Stimulated activated naive CD8-positive, alpha-beta T cell treated with anti-CD3 and anti-CD28 coated beads, Interleukin-15, Interleukin-2, amounts not matched to agents 100 ng/mL and 50 ng/mL, for 24 hours (primary cell): ENCODE measurements at regions not wholly inside any gene's neighbourhood (a gene's known extent, or its start where the extent isn't known, plus 50 kb on each side); places are given as distances from the start of the nearest gene placed in this dataset.

Experiments used
- H3K27ac Mint-ChIP-seq: one replicate; pipeline ENCODE4 v1.8.0; 2021; ENCODE audit warnings: mild to moderate bottlenecking, mixed read lengths
- H3K27me3 Mint-ChIP-seq: one replicate; pipeline ENCODE4 v1.8.0; 2021; ENCODE audit warnings: mixed read lengths
- H3K36me3 Mint-ChIP-seq: one replicate; pipeline ENCODE4 v1.8.0; 2021; ENCODE audit warnings: low read depth, mixed read lengths
- H3K4me1 Mint-ChIP-seq: one replicate; pipeline ENCODE4 v1.8.0; 2021; ENCODE audit warnings: low read depth, mixed read lengths
- H3K4me3 Mint-ChIP-seq: one replicate; pipeline ENCODE4 v1.8.0; 2021; ENCODE audit warnings: mild to moderate bottlenecking, mixed read lengths
- H3K9me3 Mint-ChIP-seq: one replicate; pipeline ENCODE4 v1.8.0; 2021; ENCODE audit warnings: mixed read lengths

- H3K27ac Mint-ChIP-seq = no peak overlapping the region
- H3K9me3 Mint-ChIP-seq = no peaks in the 10 kb centered on the region
- H3K4me1 Mint-ChIP-seq = no peaks in the 10 kb centered on the region
- H3K27me3 Mint-ChIP-seq = no peaks in the 10 kb centered on the region
- no peak overlapping the region for H3K4me3 Mint-ChIP-seq
- H3K36me3 Mint-ChIP-seq = no peaks in the 10 kb centered on the region
Measured at GRCh38 chr1:212207822-212208520, 77.2 kb upstream of the PPP2R5A start.

GRCh38 chr1:212208978-212209644 is 76.1 kb upstream of the PPP2R5A start:
- Mint-ChIP-seq H3K27ac (no peak overlapping the region), H3K4me3 (no peak overlapping the region)

GRCh38 chr1:212211371-212211770 is 73.8 kb upstream of the PPP2R5A start:
- Mint-ChIP-seq H3K9me3 (no peaks in the 10 kb centered on the region), H3K4me3 (no peak overlapping the region), H3K27ac (no peak overlapping the region), H3K27me3 (no peaks in the 10 kb centered on the region), H3K36me3 (no peaks in the 10 kb centered on the region), H3K4me1 (no peaks in the 10 kb centered on the region)

More at GRCh38 chr1:212208978-212209644, 76.1 kb upstream of the PPP2R5A start:
- H3K9me3 Mint-ChIP-seq = no peaks in the 10 kb centered on the region
- no peaks in the 10 kb centered on the region for H3K4me1 Mint-ChIP-seq
- H3K36me3 Mint-ChIP-seq = no peaks in the 10 kb centered on the region
- no peaks in the 10 kb centered on the region for H3K27me3 Mint-ChIP-seq

GRCh38 chr1:212212343-212212742 is 72.9 kb upstream of the PPP2R5A start:
- Mint-ChIP-seq H3K27ac (no peak overlapping the region), H3K4me1 (no peaks in the 10 kb centered on the region)

GRCh38 chr1:212212906-212213305 is 72.3 kb upstream of the PPP2R5A start:
- H3K27me3 Mint-ChIP-seq = no peaks in the 10 kb centered on the region
- no peaks in the 10 kb centered on the region for H3K9me3 Mint-ChIP-seq
- H3K36me3 Mint-ChIP-seq = no peaks in the 10 kb centered on the region
- no peak overlapping the region for H3K27ac Mint-ChIP-seq
- H3K4me1 Mint-ChIP-seq = no peaks in the 10 kb centered on the region
- H3K4me3 Mint-ChIP-seq = no peak overlapping the region

More at GRCh38 chr1:212212343-212212742, 72.9 kb upstream of the PPP2R5A start:
- Mint-ChIP-seq H3K36me3 (no peaks in the 10 kb centered on the region), H3K4me3 (no peak overlapping the region), H3K27me3 (no peaks in the 10 kb centered on the region), H3K9me3 (no peaks in the 10 kb centered on the region)

GRCh38 chr1:212213784-212214183 is 71.4 kb upstream of the PPP2R5A start:
- no peaks in the 10 kb centered on the region for H3K9me3 Mint-ChIP-seq
- peaks cover 5% of the 10 kb centered on the region for H3K4me1 Mint-ChIP-seq
- H3K27me3 Mint-ChIP-seq = no peaks in the 10 kb centered on the region

GRCh38 chr1:212214325-212214724 is 70.9 kb upstream of the PPP2R5A start:
- Mint-ChIP-seq H3K9me3 (no peaks in the 10 kb centered on the region), H3K4me1 (peaks cover 11% of the 10 kb centered on the region), H3K27me3 (no peaks in the 10 kb centered on the region), H3K36me3 (no peaks in the 10 kb centered on the region), H3K27ac (no peak overlapping the region), H3K4me3 (no peak overlapping the region)

More at GRCh38 chr1:212213784-212214183, 71.4 kb upstream of the PPP2R5A start:
- Mint-ChIP-seq H3K36me3 (no peaks in the 10 kb centered on the region), H3K27ac (no peak overlapping the region), H3K4me3 (no peak overlapping the region)

- Mint-ChIP-seq H3K4me3 (no peak overlapping the region), H3K27ac (no peak overlapping the region)
Measured at GRCh38 chr1:212215910-212216309, 69.3 kb upstream of the PPP2R5A start.

GRCh38 chr1:212217633-212218032 is 67.6 kb upstream of the PPP2R5A start:
- no peaks in the 10 kb centered on the region for H3K9me3 Mint-ChIP-seq
- H3K4me1 Mint-ChIP-seq = peaks cover 17% of the 10 kb centered on the region
- H3K27me3 Mint-ChIP-seq = no peaks in the 10 kb centered on the region
- no peak overlapping the region for H3K4me3 Mint-ChIP-seq
- no peak overlapping the region for H3K27ac Mint-ChIP-seq
- no peaks in the 10 kb centered on the region for H3K36me3 Mint-ChIP-seq

More at GRCh38 chr1:212215910-212216309, 69.3 kb upstream of the PPP2R5A start:
- Mint-ChIP-seq H3K9me3 (no peaks in the 10 kb centered on the region), H3K36me3 (no peaks in the 10 kb centered on the region), H3K27me3 (no peaks in the 10 kb centered on the region), H3K4me1 (peaks cover 17% of the 10 kb centered on the region)

GRCh38 chr1:212218065-212218464 is 67.1 kb upstream of the PPP2R5A start:
- Mint-ChIP-seq H3K27me3 (no peaks in the 10 kb centered on the region), H3K36me3 (no peaks in the 10 kb centered on the region), H3K9me3 (no peaks in the 10 kb centered on the region), H3K4me1 (peaks cover 17% of the 10 kb centered on the region), H3K27ac (no peak overlapping the region), H3K4me3 (no peak overlapping the region)

- no peak overlapping the region for H3K4me3 Mint-ChIP-seq
- peak overlapping the region; percentile 17 for H3K27ac Mint-ChIP-seq
Measured at GRCh38 chr1:212218911-212219310, 66.3 kb upstream of the PPP2R5A start.

GRCh38 chr1:212219679-212220463 is 65.3 kb upstream of the PPP2R5A start:
- Mint-ChIP-seq H3K4me3 (no peak overlapping the region), H3K9me3 (no peaks in the 10 kb centered on the region), H3K4me1 (peaks cover 27% of the 10 kb centered on the region), H3K27me3 (peaks cover 5% of the 10 kb centered on the region), H3K36me3 (no peaks in the 10 kb centered on the region), H3K27ac (no peak overlapping the region)

More at GRCh38 chr1:212218911-212219310, 66.3 kb upstream of the PPP2R5A start:
- H3K36me3 Mint-ChIP-seq = no peaks in the 10 kb centered on the region
- peaks cover 19% of the 10 kb centered on the region for H3K4me1 Mint-ChIP-seq
- H3K27me3 Mint-ChIP-seq = no peaks in the 10 kb centered on the region
- H3K9me3 Mint-ChIP-seq = no peaks in the 10 kb centered on the region

GRCh38 chr1:212221801-212222200 is 63.4 kb upstream of the PPP2R5A start:
- Mint-ChIP-seq H3K27ac (no peak overlapping the region), H3K9me3 (no peaks in the 10 kb centered on the region), H3K4me1 (peaks cover 45% of the 10 kb centered on the region), H3K36me3 (no peaks in the 10 kb centered on the region), H3K27me3 (peaks cover 5% of the 10 kb centered on the region), H3K4me3 (no peak overlapping the region)

- Mint-ChIP-seq H3K9me3 (no peaks in the 10 kb centered on the region), H3K4me3 (peak overlapping the region; percentile 6), H3K36me3 (no peaks in the 10 kb centered on the region), H3K4me1 (peaks cover 37% of the 10 kb centered on the region), H3K27me3 (peaks cover 5% of the 10 kb centered on the region), H3K27ac (peak overlapping the region; percentile 33)
Measured at GRCh38 chr1:212224102-212224501, 61.1 kb upstream of the PPP2R5A start.

- Mint-ChIP-seq H3K9me3 (no peaks in the 10 kb centered on the region), H3K4me3 (peak overlapping the region; percentile 36), H3K36me3 (no peaks in the 10 kb centered on the region), H3K27ac (peak overlapping the region; percentile 77), H3K27me3 (peaks cover 5% of the 10 kb centered on the region), H3K4me1 (peaks cover 35% of the 10 kb centered on the region)
Measured at GRCh38 chr1:212225416-212225815, 59.8 kb upstream of the PPP2R5A start.
